GM18505 (cell line): ENCODE measurements at regions not wholly inside any gene's neighbourhood (a gene's known extent, or its start where the extent isn't known, plus 50 kb on each side); places are given as distances from the start of the nearest gene placed in this dataset.

Experiments
- ATAC-seq: cut with Tn5 transposase; IDR thresholded peaks from one replicate; pipeline ENCODE4 v1.9.1; 2021; ENCODE audit not compliant: unreplicated experiment
- POLR2A ChIP-seq: IDR thresholded peaks from 4 replicates; pipeline ENCODE4 v1.6.1; 2011; ENCODE audit warnings: borderline replicate concordance; ENCODE audit not compliant: insufficient read depth, insufficient read length; ENCODE audit errors: extremely low read depth

GRCh38 chr15:81511138-81511537 lies 137.1 kb upstream of the TMC3 start:
- no peak for TF ChIP-seq POLR2A
- no peak for ATAC-seq

- ATAC-seq = no peak
- TF ChIP-seq POLR2A = no peak
Observed at GRCh38 chr15:81507831-81508230, 133.8 kb upstream of the TMC3 start.

GRCh38 chr15:81506936-81507335 lies 132.9 kb upstream of the TMC3 start:
- no peak for ATAC-seq
- no peak for TF ChIP-seq POLR2A

GRCh38 chr15:81506071-81506470 lies 132.1 kb upstream of the TMC3 start:
- TF ChIP-seq POLR2A = no peak

GRCh38 chr15:81504170-81504905 lies 130.3 kb upstream of the TMC3 start:
- ATAC-seq = no peak
- TF ChIP-seq POLR2A = no peak

More at GRCh38 chr15:81506071-81506470, 132.1 kb upstream of the TMC3 start:
- no peak for ATAC-seq

GRCh38 chr15:81502439-81502838 lies 128.4 kb upstream of the TMC3 start:
- no peak for ATAC-seq
- no peak for TF ChIP-seq POLR2A

- ATAC-seq = no peak
- no peak for TF ChIP-seq POLR2A
Observed at GRCh38 chr15:81500081-81500480, 126.1 kb upstream of the TMC3 start.

- no peak for TF ChIP-seq POLR2A
- ATAC-seq = no peak
Observed at GRCh38 chr15:81498294-81498693, 124.3 kb upstream of the TMC3 start.

GRCh38 chr15:81497238-81497637 lies 123.2 kb upstream of the TMC3 start:
- ATAC-seq = no peak
- TF ChIP-seq POLR2A = no peak

GRCh38 chr15:81495780-81496467 lies 121.9 kb upstream of the TMC3 start:
- TF ChIP-seq POLR2A = no peak
- no peak for ATAC-seq

GRCh38 chr15:81492969-81493645 lies 119.1 kb upstream of the TMC3 start:
- TF ChIP-seq POLR2A = no peak
- no peak for ATAC-seq

GRCh38 chr15:81492331-81492968 lies 118.4 kb upstream of the TMC3 start:
- TF ChIP-seq POLR2A = no peak
- ATAC-seq = no peak

- no peak for TF ChIP-seq POLR2A
- ATAC-seq = no peak
Observed at GRCh38 chr15:81491414-81492096, 117.5 kb upstream of the TMC3 start.
